NT2/D1 (cell line): ENCODE measurements at regions not wholly inside any gene's neighbourhood (a gene's known extent, or its start where the extent isn't known, plus 50 kb on each side); places are given as distances from the start of the nearest gene placed in this dataset.
"Not testable (repeated sequence)": the region's sequence is repeated elsewhere in the genome, so short reads cannot be mapped to it uniquely, and the experiment has no call there.

Source experiments
- DNase-seq: peaks from one replicate; pipeline ENCODE4 v3.0.0-alpha.2; 2011; ENCODE audit warnings: low read depth, low spot score
- H3K27me3 ChIP-seq: 2 replicates; pipeline ENCODE4 v1.6.0; 2011; ENCODE audit warnings: mild to moderate bottlenecking; ENCODE audit not compliant: insufficient read length, insufficient read depth
- H3K36me3 ChIP-seq: 2 replicates; pipeline ENCODE4 v1.6.1; 2011; ENCODE audit warnings: mild to moderate bottlenecking, low read length, mixed read lengths; ENCODE audit not compliant: insufficient read depth, insufficient read length
- H3K4me1 ChIP-seq: 2 replicates; pipeline ENCODE4 v1.5.1; 2011; ENCODE audit not compliant: insufficient read depth, insufficient read length
- H3K4me3 ChIP-seq: 2 replicates; pipeline ENCODE4 v1.5.1; 2011; ENCODE audit warnings: low read depth; ENCODE audit not compliant: insufficient read length
- H3K9ac ChIP-seq: 2 replicates; pipeline ENCODE4 v1.6.0; 2011; ENCODE audit warnings: low read depth; ENCODE audit not compliant: insufficient read length
- H3K9me3 ChIP-seq: 2 replicates; pipeline ENCODE4 v1.5.1; 2011; ENCODE audit warnings: mild to moderate bottlenecking, low read length; ENCODE audit not compliant: insufficient read depth
- SUZ12 ChIP-seq: IDR thresholded peaks from 2 replicates; pipeline ENCODE4 v1.6.1; 2011; ENCODE audit not compliant: insufficient read length, insufficient read depth; ENCODE audit errors: extremely low read depth
- YY1 ChIP-seq: IDR thresholded peaks from 2 replicates; pipeline ENCODE4 v1.6.1; 2011; ENCODE audit not compliant: insufficient read length, insufficient read depth
- ZNF274 ChIP-seq: IDR thresholded peaks from 2 replicates; pipeline ENCODE4 v1.6.1; 2011; ENCODE audit warnings: mild to moderate bottlenecking, low read depth, low read length

GRCh38 chr12:42002563-42002962 is 142.1 kb downstream of the GXYLT1 start:
- Histone ChIP-seq H3K4me3 (no peak overlapping the region), H3K4me1 (no peaks in the 10 kb centered on the region), H3K36me3 (no peaks in the 10 kb centered on the region), H3K9ac (no peak overlapping the region), H3K27me3 (no peaks in the 10 kb centered on the region), H3K9me3 (no peaks in the 10 kb centered on the region)
- TF ChIP-seq ZNF274 (no peak), SUZ12 (no peak), YY1 (no peak)
- DNase-seq, result no peak

DNA sequence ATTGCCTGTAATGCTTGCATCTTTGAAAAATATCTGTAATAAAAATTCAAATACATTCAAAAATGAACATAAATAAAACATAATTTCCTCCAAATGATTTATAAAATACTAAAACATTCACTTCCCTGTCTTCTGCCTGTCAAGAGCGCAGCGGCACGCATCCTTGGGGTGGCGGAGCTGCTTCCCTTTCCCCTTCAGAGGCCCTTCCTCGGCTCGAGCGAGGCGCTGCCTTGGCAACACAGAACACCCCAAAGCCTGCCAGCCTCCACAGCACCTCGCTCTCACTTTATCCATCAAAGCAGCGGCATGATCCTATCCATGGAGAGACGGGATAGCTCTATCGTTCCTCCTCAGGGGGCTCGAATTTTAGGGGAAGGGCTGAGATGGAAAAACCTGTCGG is 146.2 kb downstream of the GXYLT1 start:
- Histone ChIP-seq H3K9ac (no peak overlapping the region), H3K27me3 (no peaks in the 10 kb centered on the region), H3K36me3 (no peaks in the 10 kb centered on the region), H3K4me1 (no peaks in the 10 kb centered on the region), H3K4me3 (no peak overlapping the region), H3K9me3 (no peaks in the 10 kb centered on the region)
- TF ChIP-seq SUZ12, result no peak
- TF ChIP-seq ZNF274, result no peak
- TF ChIP-seq YY1, result no peak
- no peak for DNase-seq

GRCh38 chr12:41993283-41993682 is 151.4 kb downstream of the GXYLT1 start:
- no peak for TF ChIP-seq ZNF274
- TF ChIP-seq YY1, result no peak
- no peak for TF ChIP-seq SUZ12
- H3K9ac ChIP-seq, result no peak overlapping the region
- H3K27me3 ChIP-seq, result no peaks in the 10 kb centered on the region
- H3K36me3 ChIP-seq, result no peaks in the 10 kb centered on the region
- no peaks in the 10 kb centered on the region for H3K4me1 ChIP-seq
- no peak overlapping the region for H3K4me3 ChIP-seq
- DNase-seq, result no peak
- peaks cover 10% of the 10 kb centered on the region; the same call in 1 of the 2 replicates for H3K9me3 ChIP-seq

DNA sequence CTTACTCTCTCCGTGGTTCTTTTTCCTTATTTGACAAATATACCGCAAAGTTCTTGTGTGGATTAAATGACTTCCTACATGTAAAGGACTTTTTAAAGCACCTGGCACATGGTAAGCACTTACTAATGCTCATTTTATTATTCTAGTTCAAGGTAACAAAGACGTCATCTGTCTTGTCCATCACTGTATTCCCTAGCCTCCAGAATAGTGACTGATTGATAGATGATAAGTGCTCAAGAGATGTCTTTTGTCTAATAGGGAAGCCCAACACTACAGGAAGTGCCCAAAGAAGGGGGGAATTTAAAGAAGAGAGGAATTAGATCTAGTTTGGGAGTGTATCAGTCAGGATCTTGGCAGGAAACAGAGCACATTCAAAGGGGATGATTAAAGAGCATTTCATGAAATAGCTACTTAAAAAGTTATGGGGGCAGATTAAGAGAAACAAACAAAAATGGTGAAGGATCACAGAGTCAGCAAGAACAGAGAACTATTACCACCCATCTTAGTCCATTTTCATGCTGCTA is 151.9 kb downstream of the GXYLT1 start:
- no peak overlapping the region for H3K9ac ChIP-seq
- no peaks in the 10 kb centered on the region for H3K36me3 ChIP-seq
- peaks cover 10% of the 10 kb centered on the region; the same call in 1 of the 2 replicates for H3K9me3 ChIP-seq
- no peak for DNase-seq
- TF ChIP-seq YY1 (no peak), ZNF274 (no peak), SUZ12 (no peak)
- H3K4me1 ChIP-seq, result no peaks in the 10 kb centered on the region
- no peaks in the 10 kb centered on the region for H3K27me3 ChIP-seq
- H3K4me3 ChIP-seq, result no peak overlapping the region

- no peaks in the 10 kb centered on the region for H3K4me1 ChIP-seq
- TF ChIP-seq ZNF274, result no peak
- no peak for TF ChIP-seq SUZ12
- no peak for TF ChIP-seq YY1
- no peak overlapping the region for H3K9ac ChIP-seq
- DNase-seq, result no peak
- no peaks in the 10 kb centered on the region for H3K27me3 ChIP-seq
- no peaks in the 10 kb centered on the region for H3K36me3 ChIP-seq
- no peak overlapping the region for H3K4me3 ChIP-seq
- H3K9me3 ChIP-seq, result peaks cover 10% of the 10 kb centered on the region; the same call in 1 of the 2 replicates
Measured at GRCh38 chr12:41992022-41992421, 152.7 kb downstream of the GXYLT1 start.

- DNase-seq, result no peak
- no peaks in the 10 kb centered on the region for H3K4me1 ChIP-seq
- H3K4me3 ChIP-seq, result no peak overlapping the region
- TF ChIP-seq SUZ12 (no peak), YY1 (no peak), ZNF274 (no peak)
- no peaks in the 10 kb centered on the region for H3K36me3 ChIP-seq
- peaks cover 10% of the 10 kb centered on the region; the same call in 1 of the 2 replicates for H3K9me3 ChIP-seq
- no peak overlapping the region for H3K9ac ChIP-seq
- H3K27me3 ChIP-seq, result no peaks in the 10 kb centered on the region
Measured at GRCh38 chr12:41988715-41989114, 156.0 kb downstream of the GXYLT1 start.

- not testable (repeated sequence) for H3K36me3 ChIP-seq, H3K4me1 ChIP-seq, H3K9me3 ChIP-seq, H3K4me3 ChIP-seq, H3K9ac ChIP-seq, H3K27me3 ChIP-seq, DNase-seq
Measured at GRCh38 chr12:41986513-41986912, 158.2 kb downstream of the GXYLT1 start.
